GM21723 (cell line): ENCODE measurements at regions not wholly inside any gene's neighbourhood (a gene's known extent, or its start where the extent isn't known, plus 50 kb on each side); places are given as distances from the start of the nearest gene placed in this dataset.

ENCODE experiments used
- ATAC-seq: cut with Tn5 transposase; IDR thresholded peaks from one replicate; pipeline ENCODE4 v1.9.1; 2021; ENCODE audit warnings: mild to moderate bottlenecking, moderate library complexity; ENCODE audit not compliant: unreplicated experiment

DNA sequence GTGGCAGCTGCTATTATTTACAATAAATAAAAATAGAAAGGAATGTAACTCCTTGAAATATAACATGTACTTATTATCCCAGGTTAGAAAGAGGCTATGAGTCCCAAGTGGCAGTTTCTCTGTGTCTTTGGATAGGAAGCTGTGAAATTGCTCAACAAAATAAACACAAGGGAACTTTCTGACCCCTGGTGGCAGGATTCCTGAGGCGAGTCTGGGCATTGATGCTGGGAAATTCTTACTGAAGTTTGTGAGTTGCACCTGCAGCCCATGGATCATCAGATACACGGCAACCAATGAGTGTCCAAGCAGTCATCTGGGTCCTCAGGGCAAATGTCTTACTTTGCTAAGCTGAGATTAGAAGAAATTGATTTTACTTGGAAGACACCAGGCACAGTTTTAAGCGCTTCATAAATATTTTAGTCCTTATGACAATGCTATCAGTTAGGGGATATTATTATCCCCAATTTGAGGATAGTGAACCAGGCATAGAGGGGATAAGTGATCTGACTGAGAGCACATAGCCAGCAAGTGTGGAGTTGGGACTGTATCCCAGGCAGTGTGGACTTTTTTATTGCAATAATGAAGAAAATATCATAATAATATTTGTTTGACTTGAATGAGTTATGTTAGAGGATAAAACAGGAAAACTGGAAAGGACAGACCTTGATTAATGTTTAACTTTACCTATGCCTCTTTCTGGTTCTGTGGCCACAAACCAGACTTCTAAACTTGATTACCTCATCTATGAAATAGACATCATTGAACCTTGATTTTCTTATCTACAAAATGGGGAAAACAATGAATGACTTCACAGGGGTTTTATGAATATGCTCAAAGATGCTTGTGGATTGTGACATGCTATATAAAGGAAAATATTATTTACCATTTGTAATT, 265.5 kb upstream of the ADAMTSL1 start:
- ATAC-seq: no peak

DNA sequence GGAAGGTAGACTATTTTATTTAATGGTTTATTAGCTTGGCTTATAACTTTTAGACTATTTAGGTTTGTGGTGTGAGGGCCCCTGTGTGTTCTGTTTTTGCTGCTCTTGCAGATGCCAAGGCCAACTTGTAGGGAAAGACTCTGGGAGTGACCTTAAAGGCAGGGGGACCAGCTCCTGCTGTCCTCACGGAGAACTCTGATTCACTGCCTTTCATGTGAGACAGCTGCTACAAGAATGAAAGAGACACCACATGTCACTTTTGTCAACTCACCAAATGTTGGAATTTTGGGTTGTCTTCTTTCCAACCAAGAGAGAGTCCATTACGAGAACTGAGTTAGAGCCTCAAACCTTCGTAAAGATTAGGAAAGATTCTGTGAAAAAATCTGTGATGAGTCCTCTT, 258.3 kb upstream of the ADAMTSL1 start:
- no peak for ATAC-seq

DNA sequence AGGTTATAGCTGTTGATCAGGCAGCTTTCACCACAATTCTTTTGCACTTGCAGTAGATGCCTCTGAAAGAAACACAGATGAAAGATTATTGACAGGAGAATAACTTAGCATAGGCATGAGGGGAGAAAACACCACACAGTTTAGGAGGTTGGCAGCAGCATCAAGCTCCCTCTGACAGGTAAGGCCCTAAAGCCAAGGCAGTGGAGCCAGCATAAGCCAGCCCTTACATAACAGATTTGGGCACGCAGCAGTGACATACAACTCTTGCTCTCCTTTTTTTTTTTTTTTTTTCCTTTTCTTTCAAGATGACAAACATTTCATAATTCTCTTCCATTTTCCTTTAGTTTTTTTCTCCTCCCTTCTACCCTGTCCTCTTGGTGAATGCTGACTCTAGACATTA, 257.6 kb upstream of the ADAMTSL1 start:
- no peak for ATAC-seq

DNA sequence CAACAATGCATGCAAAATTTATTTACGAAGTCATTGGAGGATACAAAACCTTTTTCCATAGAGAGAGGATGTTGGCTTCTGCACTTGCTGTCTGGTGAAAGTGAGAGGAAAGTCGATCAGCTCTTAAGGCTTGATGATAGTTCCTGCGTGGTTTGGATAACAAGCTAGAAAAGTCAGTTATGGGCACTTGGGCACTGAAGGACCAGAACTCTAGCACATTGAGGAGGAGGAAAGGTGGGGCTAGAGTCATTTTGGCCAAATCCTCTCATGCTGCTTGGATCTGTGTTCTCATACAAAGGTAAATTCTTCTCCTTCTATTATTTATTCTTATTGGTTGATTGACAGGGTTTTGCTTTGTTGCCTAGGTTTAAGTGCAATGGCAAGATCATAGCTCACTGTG, 245.9 kb upstream of the ADAMTSL1 start:
- no peak for ATAC-seq

DNA sequence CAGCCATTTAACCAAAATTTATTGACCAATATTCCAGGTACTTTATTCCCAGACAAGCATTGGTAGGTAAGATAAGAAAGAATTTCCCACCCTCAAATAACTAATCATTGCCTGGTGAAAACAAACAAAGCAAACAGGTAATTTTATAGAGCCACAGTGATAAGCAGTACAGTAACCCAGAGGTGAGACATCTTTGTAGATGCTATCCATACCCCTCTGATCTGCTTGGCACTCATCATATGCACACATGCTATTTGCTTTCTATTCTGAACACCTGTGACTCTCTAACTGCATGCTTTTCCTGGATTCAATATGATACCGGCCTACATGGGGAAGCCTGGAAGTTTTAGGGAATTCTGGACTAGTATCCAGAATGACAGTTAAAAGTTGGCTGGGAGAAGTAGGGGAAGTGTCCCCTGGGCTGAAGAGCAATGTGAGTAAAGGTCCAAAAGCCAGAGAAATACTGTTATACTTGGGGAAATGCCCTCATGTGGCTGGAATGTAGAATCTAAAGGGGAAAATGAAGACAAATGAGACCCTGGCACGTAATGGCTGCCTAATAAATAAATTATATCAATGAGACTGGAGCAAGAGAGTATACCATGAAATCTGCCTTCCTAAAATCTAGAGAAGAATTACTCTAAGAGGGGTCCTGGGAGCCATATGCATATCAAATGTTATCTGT, 243.8 kb upstream of the ADAMTSL1 start:
- ATAC-seq: no peak

DNA sequence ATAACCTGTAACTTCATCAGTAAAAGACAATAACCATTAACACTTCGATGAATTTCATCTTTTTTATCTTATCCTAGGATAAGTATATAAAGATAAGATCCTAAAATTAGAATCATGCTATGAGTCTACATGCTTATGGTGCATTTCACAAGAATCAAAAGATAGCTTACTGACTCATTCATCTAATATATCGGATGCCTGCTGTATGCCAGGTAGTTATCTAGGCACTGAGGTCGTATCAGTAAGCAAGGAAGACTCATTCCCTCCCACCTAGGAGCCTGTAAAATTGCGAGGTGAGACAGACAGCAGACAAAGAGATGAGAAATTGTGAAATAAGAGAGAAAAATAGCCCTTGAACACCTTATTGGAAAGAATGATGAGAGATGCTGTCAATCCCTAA, 240.6 kb upstream of the ADAMTSL1 start:
- no peak for ATAC-seq

DNA sequence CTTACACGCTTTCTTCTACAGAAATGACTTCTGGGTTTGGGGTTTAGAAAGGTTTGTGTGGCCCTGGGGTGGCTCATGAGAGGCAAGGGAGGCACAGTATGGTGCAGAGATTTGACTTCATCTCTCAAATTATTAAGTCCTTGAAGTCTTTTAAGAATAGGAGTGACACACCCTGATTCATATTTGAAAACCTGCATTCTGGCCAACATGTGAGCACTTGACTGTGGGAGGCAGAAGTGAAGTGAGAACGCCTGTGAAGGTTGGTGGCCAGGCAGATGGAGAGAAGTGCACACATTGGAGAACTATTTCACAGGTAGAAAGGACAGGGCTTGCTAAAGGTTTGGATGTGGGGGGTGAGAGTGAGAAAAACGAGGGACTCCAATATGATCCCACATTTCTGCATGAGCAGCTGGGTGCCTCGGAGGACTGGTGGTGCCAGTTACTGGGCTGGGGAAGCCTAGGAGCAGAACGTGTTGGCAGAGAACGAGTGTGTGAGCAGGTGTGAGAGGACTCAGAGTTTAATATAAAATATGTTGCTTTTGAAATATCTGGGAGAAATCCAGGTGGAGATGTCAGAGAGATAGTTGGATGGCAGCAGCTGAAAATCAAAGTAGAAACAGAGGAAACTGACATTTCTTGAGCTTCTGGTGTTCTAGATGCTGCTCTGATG, 240.0 kb upstream of the ADAMTSL1 start:
- no peak for ATAC-seq

DNA sequence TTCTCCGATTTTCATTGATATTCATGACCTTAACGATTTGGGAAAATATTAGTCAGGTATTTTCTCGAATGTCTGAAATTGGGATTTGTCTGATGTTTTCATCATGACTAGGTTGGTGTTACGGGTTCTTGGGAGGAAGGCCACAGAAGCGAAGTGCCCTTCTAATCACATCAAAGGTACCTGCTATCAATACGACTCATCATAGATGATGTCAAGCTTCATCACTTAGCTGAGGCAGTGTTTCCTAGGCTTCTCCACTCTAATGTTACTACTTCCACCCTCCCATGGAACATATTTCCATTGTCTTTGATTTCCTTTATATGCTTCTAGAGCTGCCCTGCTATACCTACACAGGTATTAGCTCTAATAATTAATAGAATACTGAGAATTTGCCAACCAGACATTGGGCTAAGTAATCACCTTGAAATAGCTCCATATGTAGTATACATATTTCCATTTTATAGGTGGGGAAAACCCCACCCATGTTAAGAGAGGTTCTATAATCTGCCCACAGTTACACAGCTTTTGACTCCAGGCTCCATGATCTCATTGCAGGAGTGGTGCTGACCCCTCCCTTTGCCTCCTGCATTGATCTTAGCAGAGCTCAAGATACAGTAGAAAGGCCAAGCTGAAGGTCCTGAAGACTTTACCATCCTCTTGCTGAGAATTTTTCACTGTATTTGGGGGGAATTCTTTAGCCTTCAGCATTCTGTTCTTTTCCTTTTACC, 238.6 kb upstream of the ADAMTSL1 start:
- ATAC-seq: no peak

DNA sequence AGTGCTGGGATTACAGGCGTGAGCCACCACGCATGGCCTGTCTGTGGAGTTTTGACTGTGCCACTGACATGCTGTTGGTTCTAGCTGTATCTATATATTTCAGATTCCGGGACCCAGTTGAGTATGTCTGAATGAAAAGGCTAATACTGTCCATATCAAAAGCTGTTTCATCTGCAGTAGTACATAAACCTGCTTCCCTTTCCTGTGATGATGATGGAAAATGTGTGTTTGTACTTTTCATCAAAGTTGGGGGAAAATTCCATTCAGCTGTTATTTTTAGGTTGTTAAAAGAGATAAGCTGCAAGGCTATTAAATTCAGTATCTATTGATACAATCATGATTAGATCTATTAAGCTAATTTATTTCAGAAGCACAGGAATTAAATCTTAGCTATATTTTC, 237.6 kb upstream of the ADAMTSL1 start:
- no peak for ATAC-seq

DNA sequence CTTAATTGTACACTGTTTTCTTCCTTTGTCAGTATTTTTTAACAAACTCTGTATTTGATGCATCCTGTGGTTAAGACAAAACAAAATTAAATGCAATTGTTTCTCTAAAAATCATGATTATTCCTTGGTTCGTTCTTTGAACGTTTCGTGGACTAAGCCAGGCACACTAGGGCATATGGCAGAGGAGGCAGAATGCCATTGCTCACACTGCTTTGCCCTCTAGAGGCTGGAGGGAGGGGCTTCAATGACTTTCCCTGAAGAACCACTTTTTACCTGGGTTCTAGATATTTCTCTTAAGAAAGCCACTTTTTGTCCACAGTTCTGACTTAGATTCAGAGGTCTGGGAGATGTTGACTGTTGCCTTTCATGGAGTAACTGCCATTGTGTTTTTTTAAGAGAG, 236.2 kb upstream of the ADAMTSL1 start:
- no peak for ATAC-seq

DNA sequence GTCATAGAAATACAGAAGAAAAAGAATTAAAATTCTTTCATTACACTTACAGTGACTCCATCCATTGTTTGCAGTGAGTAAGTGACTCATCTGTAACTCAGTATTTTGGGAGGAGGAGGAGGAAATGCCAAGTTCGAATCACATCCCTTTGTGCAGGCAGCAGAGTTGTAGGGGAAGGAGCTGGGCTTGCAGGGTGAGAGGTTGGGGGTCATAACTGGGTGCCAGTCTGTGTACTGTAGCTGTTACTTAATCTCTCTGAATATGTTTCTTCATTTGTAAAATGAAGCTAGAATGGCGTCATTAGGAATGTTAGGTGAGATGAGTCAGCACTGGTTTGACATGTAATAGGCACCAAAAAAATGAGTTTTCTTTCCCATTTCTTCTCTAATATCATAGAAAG, 235.7 kb upstream of the ADAMTSL1 start:
- no peak for ATAC-seq

DNA sequence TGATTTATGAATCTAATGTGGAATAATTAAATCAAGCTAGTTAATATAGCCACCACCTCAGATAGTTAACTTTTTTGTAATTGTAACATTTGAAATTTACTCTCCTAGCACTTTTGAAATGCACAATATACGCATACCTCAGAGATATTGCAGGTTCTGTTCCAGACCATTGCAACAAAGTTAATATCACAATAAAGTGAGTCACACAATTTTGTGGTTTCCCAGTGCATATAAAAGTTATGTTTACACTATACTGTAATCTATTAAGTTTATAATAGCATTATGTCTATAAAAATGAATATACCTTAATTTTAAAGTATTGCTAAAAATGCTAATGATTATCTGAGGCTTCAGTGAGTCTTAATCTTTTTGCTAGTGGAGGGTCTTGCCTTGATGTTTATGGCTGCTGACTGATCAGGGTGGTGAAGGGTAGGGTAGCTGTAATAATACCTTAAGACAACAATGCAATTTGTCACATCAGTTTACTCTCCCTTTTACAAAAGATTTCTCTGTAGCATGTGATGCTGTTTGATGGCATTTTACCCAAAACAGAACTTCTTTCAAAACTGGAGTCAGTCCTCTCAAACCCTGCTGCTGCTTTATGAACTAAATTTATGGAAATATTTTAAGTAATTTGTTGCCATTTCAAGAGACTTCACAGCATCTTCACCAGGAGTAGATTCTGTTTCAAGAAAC, 235.1 kb upstream of the ADAMTSL1 start:
- ATAC-seq: no peak

DNA sequence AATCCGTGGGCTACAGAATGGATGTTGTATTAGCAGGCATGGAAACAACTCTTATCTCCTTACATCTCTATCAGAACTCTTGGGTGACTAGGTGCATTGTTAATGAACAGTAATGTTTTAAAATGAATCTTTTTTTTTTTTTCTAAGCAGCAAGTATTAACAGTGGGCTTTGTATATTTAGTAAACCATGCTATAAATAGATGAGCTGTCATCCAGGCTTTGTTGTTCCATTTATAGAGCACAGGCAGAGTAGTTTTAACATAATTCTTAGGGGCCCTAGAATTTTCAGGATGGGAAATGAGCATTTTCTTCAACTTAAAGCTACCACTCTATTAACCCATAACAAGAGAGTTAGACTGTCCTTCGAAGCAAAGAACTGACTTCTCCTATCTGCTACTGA, 233.7 kb upstream of the ADAMTSL1 start:
- ATAC-seq: no peak

DNA sequence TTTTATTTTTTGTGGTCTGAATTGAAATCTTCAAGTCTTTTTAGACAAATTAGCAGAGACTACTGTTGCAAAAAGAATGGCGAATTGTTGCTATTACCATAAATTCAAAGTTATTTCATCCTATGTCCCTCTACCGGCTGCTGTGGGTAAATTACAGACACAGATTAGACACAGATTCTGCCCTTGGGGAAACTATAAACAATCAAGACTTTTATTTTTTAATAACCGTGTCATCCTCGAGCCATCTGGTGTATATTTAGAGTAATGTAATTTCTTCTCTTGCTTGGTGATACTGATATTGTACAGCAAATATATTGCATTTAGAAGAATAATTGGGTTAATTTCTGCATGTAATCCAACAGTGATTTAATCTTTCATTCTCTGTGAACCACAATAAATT, 228.0 kb upstream of the ADAMTSL1 start:
- ATAC-seq: no peak

DNA sequence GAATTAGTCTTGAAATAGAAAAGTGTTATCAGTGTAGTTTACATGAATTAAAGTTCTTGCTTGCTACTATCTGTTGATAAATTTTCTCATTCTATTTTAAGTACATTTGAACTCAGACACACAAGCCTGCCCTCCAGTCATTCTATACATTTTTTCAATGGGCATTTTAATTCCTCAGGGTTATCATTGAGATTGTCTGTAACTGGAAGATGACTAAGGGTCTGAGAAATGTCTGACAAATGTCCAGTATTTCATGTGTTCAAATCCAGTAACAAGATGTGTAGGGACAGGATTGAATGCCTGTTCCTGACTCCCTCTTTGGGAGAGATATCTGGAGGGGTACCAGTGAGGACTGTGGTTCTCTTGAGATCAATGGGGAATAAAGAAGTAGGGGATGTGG, 223.9 kb upstream of the ADAMTSL1 start:
- ATAC-seq: no peak

DNA sequence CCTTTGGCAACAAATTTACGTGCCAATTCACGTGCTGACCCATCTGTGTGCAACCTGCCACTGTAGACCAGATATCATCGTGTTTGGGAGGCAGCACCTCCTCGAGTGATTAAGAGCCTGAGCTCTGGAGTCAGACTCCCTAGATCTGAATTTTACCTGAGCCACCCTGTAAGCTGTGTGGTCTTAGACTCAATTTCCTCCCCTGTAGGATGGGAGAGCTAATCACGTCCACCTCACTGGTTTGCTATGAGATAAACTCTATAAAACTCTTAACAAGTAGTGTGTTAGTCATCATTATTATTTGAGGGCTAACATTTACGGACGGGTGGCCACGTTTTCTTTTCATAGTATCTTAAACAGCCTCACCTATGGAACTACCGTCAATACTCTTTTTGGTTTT, 220.0 kb upstream of the ADAMTSL1 start:
- no peak for ATAC-seq

DNA sequence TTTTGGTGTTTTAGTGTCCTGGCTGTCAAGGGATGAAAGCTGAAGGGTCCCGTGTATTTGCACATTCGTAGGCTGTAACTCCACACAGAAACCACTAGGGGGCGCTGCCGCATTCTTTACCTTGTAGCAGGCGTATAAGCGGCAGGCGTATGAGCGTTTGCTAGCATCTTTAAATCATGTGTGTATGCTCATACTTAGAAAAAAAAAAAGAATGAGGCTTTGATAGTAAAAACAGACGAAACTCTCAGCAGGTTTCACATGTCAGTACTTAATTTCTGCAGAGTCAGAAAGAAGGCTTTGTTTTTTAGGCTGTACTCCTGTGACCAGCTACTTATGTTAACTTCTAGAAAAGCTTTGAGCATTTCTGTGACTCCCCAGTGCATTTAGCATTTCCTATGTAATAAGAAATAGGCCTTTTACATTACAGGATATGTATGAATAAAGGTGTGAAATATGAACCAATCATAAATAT, 218.8 kb upstream of the ADAMTSL1 start:
- peak; percentile 97 for ATAC-seq

DNA sequence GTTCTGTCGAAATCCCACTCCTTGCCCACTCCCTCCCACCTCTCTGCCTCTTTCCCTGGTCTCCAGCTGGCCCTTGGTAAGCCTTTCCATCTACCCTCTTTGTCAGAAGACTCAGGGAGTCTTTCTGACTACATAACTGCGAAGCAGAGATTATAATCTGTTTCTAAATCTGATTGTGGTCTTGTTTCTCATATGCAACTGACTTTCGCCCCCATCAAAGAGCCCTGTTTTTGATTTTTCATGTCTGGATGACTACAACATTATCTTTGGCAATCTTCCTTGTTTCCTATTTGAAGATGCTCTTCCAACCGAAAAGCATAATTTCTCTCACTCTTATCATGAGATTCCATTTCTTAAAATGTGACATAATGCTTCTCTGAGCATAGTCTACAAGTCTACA, 218.2 kb upstream of the ADAMTSL1 start:
- no peak for ATAC-seq

DNA sequence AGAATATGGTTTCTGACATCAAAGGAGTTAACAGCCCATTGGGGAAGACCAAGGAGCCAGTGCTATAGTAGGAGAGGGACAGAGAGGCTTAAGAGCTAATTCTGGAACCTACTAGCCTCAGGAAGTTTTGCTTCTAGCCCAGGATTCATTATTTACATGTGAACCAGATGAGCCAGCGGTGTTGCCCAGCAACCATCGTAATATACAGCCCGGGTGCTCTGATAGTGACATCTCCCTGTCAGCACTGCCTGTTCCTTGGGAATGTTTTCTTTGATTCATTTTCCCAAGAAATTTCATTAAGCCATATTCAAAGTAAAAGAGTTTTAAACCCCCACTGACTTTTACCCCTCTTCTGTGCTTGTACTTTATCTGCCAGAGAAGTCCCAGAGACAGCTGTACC, 217.4 kb upstream of the ADAMTSL1 start:
- ATAC-seq: no peak

DNA sequence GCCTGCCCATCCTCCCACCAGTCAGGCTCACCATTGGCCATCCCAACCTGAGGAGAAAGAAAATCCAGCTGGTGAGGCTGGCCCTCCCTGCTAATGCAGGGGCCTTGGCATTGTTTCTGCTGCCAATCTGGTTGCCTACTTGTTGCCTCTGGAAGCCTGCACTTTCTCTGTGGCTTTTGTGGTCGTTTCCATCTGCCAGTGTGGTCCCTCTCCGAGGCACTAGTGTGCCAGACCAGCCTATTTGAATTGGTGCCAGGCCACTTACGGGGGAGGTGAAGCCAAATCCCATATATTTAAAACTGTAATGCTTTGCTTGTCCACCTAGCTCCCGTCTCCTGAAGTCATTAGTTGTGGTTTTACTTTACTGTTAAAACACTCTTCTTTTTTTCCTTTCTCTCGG, 213.4 kb upstream of the ADAMTSL1 start:
- ATAC-seq: no peak

DNA sequence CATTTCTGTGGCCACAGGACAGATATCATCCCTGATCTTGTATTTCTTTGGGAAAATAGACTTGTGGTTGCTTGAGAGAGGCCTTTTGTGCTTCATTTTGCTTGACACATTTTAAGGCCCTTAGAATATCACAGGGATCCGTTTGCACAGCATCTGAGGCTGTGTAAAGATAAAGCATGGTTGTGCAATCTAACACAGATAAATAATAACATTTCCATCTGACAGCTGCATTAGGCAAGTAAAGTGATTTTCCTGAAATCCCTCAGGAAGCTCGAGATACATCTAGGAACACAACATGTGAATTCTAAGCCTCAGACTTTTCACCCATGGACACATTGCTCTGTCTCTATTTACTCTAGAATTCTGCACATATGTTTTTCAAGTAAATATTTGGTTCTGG, 212.8 kb upstream of the ADAMTSL1 start:
- ATAC-seq: no peak
